A549 (cell line): ENCODE measurements at regions not wholly inside any gene's neighbourhood (a gene's known extent, or its start where the extent isn't known, plus 50 kb on each side); places are given as distances from the start of the nearest gene placed in this dataset.

Experiments used
- ATOH8 ChIP-seq: fragments of 250-450 bp; sonication (Bioruptor Pico); IDR thresholded peaks from 2 replicates; pipeline ENCODE4 v1.5.0; 2020; ENCODE audit warnings: low read depth, mild to moderate bottlenecking, moderate library complexity
- BHLHE40 ChIP-seq: IDR thresholded peaks from 2 replicates; pipeline ENCODE4 v1.6.1; 2012; ENCODE audit warnings: low read depth, low read length, inconsistent platforms
- CEBPB ChIP-seq, 2 experiments: fragments of >200 bp in 1 of 2; sonication (Bioruptor Twin) in 1 of 2; formaldehyde crosslinking in 1 of 2; IDR thresholded peaks; 2 replicates each; pipeline ENCODE4 v1.6.1; 2012 to 2016
- CHD2 ChIP-seq: fragments of 150-350 bp; IDR thresholded peaks from 2 replicates; pipeline ENCODE4 v1.6.1; 2014; ENCODE audit warnings: low read length; ENCODE audit not compliant: partially characterized antibody
- CTCF ChIP-seq: fragments of >200 bp; sonication (Bioruptor Twin); formaldehyde crosslinking; IDR thresholded peaks from 3 replicates; pipeline ENCODE4 v1.5.1; 2016
- EP300 ChIP-seq, 2 experiments: fragments of >200 bp; sonication (Bioruptor Twin); formaldehyde crosslinking; IDR thresholded peaks; 2 replicates in 1 of 2; 3 replicates in 1 of 2; pipeline ENCODE4 v1.6.1; 2016 to 2017
- JUNB ChIP-seq: fragments of >200 bp; sonication (Bioruptor Twin); formaldehyde crosslinking; IDR thresholded peaks from 2 replicates; pipeline ENCODE4 v1.6.1; 2016
- PBX3 ChIP-seq: IDR thresholded peaks from 2 replicates; pipeline ENCODE4 v1.6.1; 2012
- POLR2A ChIP-seq: IDR thresholded peaks from 2 replicates; pipeline ENCODE4 v1.6.1; 2012; ENCODE audit warnings: mild to moderate bottlenecking, low read length
- REST ChIP-seq: fragments of 200-600 bp; sonication (generic); IDR thresholded peaks from 2 replicates; pipeline ENCODE4 v1.6.1; 2016; ENCODE audit warnings: antibody characterized with exemption, mild to moderate bottlenecking, moderate library complexity
- SREBF2 ChIP-seq: fragments of 450-650 bp; IDR thresholded peaks from 2 replicates; pipeline ENCODE4 v1.6.1; 2014; ENCODE audit warnings: mild to moderate bottlenecking, moderate library complexity
- USF2 ChIP-seq: fragments of 450-650 bp; IDR thresholded peaks from 2 replicates; pipeline ENCODE4 v1.6.1; 2014; ENCODE audit warnings: antibody characterized with exemption

GRCh38 chr18:75545189-75545588 lies 117.7 kb upstream of the SMIM21 start:
- TF ChIP-seq SREBF2 (no peak), CTCF (no peak), CEBPB (IDR thresholded peaks at IDR 0.05) (no peak), POLR2A (no peak), USF2 (no peak), JUNB (no peak), EP300 (IDR thresholded peaks at IDR 0.05) (no peak), CHD2 (no peak), ATOH8 (CRISPR knock-in tag) (no peak), BHLHE40 (no peak), REST (no peak), PBX3 (no peak)
